HuH-7 (cell line): ENCODE measurements at regions not wholly inside any gene's neighbourhood (a gene's known extent, or its start where the extent isn't known, plus 50 kb on each side); places are given as distances from the start of the nearest gene placed in this dataset.
"Not testable (repeated sequence)": the region's sequence is repeated elsewhere in the genome, so short reads cannot be mapped to it uniquely, and the experiment has no call there.

Source experiments
- DNase-seq: peaks from one replicate; pipeline ENCODE4 v3.0.0; 2011; ENCODE audit warnings: low spot score

DNA sequence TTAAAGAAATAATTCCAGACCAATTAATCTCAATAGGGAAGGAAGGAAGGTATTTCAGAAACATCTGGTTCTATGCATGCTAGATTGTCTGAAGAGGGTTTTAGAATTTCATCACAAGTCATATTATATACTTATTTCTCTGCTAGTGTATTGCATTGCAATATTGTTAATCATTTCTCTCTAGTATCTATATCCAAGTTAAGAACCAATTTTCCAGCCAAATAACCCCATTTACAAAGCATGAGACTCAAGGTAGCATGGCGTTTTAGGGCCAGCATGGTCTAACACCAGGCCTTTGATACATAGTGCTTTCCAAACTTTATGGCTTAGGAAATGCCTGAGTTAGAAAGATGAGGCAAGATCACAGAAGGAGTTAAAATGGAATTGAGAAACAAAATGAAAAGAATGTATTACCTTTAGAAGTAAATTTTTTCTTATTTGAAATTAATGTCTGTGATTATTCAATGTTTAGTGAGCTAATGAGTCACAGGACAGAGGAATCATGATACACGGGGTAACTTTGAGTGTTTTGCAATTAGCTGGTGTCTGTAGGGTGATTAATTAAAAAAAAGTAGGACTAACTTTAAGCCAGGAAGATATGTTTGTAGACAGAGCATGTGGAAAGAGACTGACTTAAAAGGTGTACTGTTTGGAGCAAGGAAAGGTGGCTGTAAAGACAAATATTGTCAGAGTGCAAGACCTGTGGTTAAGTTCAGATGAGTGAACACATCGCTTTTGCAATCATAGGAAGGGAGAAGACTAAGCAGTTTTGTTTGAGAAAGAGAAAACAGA lies 1006.2 kb upstream of the CITED2 start:
- peak; percentile 51 for DNase-seq

DNA sequence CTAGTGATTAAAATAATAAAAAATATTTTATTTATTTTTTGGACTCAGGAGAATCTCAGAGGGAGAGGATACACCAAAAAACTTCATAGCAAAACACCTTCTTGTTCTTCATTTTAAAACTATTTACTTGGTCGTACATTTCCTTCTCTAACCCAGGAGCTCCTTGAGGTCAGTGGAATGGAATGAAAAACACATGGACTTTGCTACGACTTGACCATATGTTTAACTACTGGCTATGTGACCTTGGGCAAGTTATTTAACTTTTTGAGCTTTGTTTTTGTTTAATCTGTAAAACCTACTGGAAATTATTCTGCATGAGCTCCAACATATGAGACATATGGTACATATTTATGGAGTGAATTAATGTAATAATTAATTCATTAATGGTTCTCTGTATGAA lies 1005.5 kb upstream of the CITED2 start:
- DNase-seq, result peak; percentile 53

DNA sequence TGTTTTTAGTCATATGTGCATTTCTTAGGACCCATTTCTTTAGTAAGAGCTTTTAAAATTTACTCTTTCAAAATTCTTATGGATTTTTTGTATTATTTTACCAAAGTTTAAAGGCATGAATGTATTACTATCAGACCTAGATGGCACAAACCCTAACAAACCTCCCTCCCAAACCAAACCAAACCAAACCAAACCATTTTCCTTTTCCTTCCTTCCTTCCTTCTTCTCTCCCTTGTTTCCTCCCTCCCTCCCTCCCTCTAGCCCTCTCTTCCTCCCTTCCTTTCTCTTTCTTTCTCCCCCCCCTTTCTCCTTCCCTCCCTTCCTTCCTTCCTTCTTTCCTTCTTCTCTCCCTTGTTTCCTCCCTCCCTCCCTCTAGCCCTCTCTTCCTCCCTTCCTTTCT lies 1001.8 kb upstream of the CITED2 start:
- no peak for DNase-seq

DNA sequence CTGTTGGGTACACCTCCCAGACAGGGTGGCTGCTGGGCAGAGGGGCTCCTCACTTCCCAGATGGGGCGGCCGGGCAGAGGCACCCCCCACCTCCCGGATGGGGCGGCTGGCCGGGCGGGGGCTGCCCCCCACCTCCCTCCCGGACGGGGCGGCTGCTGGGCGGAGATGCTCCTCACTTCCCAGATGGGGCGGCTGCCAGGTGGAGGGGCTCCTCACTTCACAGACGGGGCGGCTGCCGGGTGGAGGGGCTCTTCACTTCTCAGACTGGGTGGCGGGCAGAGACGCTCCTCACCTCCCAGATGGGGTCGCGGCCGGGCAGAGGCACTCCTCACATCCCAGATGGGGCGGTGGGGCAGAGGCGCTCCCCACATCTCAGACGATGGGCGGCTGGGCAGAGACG lies 999.3 kb upstream of the CITED2 start:
- DNase-seq, result not testable (repeated sequence)

DNA sequence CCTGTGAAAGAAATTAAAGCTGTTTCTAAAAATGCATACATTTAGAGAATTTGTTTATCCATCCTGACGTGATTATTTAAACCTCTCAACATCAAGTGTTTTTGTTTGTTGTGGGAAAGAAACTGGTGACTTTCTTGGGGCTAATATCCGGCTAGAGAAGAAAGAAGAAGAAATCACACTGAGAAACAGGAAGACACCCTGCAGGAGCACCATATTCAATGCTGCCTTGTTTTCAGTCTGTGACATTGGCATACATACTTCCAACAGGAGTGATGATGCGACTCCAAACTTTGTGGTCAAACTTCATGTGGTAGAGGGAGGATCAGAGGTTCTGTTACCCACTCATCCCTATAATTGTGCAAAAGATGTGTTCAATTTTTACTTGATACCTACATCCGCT lies 997.6 kb upstream of the CITED2 start:
- DNase-seq, result no peak

DNA sequence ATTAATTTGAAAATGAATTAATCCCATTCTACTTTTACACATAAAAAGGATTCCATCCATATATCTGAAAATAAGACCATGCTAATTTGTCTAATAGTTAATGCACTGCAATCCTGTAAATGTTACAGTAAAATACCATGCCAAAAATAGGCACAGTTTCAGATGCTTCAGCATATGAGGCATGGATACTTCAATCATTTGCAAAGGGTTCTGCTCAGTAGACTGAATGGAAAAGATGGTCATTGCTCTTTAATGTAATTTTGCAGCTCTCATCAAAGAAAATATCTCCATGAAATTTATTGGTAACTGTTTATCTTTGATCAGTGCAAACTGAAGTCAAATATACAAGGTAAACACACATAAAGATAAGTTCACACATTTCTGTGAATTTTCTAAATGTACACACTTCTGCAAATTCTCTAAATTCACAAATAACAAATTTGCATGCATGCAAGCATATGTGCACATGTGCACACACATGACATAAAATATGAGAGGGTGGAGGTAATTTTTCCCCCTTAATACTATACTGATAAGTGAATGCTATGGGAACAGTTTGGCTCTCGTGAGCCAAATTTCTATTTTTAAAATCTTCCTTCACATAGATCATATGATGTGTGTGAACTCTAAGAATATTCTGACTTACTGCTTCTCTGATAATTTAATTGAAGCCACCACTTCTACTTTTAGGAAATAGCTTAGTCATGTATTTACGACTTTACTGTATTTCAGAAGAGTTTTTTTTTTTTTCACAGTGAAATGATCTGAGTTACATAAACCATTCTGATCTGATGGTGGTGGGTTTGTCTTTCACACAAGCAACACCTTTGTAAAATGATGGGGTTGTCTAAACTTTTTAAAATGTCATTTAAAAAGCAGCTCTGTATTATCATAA lies 996.8 kb upstream of the CITED2 start:
- DNase-seq, result no peak

DNA sequence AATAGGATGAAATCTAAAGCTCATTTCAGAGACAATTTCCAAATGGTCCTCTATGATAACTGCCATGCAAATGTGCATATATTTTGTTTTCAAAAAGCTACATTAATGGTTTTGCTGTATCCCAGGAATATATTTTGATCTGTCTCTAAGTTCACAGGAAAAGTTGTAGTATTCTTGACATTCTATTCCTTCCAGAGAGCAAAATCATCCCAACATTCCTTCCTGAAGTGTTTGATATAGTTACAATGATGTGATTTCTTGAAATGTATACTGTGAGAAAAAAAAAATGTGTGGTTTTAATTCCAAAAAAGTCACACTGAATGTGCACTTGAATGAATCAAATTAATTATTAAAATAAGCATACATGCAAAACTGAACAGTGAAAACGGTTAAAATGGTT lies 996.0 kb upstream of the CITED2 start:
- DNase-seq, result no peak

DNA sequence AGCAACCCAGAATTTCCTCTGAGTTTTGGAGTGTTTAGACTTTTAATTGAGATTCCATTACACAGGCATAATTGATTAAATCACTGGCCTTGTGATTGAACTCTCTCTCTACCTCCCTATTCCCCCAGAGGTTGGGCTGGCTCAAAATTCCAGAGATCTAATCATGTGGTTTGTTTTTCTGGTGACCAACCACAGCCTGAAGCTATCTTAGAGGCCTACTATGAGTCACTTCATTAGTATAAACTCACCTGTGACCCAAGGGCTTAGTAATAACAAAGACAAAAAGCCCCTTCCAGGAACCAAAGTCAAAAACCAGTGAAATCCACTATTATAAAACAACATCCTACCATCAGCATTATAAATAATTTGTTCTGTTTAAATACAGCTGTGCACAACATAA lies 992.5 kb upstream of the CITED2 start:
- no peak for DNase-seq

DNA sequence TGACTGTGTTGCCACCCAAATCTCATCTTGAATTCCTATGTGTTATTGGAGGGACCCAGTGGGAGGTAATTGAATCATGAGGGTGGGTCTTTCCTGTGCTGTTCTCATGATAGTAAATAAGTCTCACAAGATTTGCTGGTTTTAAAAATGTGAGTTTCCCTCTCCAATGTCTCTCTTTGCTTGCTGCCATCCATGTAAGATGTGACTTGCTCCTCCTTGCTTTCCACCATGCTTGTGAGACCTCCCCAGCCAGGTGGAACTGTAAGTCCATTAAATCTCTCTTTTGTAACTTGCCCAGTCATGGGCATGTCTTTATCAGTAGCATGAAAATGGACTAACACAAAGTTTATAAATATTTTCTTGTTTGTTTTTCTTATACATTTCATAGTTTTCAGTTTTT lies 990.5 kb upstream of the CITED2 start:
- no peak for DNase-seq

DNA sequence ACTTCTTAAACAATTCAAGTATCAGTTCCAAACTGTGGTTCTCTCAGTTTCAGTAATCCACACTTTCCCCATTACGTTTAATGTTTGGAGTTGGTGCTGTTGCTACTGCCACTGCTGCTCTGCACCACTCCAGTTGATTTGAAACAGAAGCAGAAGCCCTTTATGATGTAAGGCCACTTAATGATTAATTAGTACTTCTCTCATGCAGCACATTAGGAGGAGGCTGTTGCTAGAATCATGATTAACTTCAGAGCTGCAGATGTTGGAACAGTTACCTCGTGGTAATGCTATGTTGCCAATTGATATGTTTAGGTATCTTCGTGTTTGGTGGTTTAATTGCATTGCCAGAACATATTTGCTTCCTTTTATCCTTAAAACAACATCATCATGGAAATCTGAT lies 986.2 kb upstream of the CITED2 start:
- DNase-seq, result no peak

DNA sequence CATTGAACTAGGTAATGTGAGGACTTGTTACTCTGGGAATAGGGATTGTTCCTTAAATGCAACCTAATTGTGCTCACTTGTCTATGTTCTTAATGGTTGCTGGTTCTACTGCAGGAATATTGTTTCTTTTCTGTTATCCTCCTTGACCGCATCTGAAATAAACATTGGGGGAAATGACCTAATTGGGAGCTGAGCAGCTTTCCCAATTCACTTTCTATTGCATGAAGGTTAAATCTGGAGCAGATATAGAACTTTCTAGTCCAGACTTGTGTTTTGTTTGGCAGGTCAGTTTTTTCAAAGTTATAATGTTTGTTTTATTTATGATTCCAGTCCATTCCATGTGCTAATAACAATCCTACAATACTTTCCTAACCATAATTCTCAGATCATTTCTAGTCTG lies 981.0 kb upstream of the CITED2 start:
- DNase-seq, result no peak

DNA sequence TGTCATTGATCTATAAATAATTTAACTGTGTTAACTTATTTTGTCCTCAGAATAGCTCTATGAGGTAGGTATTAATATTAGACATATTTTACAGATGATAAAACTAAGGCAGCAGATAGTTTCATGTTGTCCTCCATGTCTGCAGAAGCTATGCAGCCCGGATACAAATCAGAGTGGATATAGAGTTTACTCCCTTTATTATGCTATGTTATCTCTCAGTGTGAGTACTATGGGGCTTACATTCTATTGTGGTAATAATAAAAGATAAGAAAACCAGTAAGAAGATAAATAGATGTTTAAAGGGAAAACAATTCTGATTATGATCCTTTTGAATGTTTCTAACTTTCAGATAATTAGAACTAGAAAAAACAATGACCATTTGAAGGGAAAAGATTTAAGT lies 979.8 kb upstream of the CITED2 start:
- no peak for DNase-seq

DNA sequence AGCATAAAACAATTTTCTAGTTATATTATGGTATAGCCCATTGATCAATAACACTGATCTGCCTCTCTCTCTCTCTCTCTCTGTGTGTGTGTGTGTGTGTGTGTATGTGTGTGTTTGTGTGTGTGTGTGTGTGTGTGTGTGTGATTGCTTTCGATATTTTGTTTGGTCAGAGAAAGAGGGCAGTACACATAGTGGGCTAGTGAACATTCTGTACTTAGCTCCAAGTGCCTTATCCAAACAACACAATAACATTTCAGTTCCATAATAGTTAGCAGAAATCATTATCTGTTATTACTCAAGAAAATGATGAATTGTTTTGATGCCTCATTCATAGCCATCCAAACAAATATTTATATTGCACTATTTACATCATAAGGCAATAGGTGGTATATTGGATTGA lies 979.1 kb upstream of the CITED2 start:
- no peak for DNase-seq

DNA sequence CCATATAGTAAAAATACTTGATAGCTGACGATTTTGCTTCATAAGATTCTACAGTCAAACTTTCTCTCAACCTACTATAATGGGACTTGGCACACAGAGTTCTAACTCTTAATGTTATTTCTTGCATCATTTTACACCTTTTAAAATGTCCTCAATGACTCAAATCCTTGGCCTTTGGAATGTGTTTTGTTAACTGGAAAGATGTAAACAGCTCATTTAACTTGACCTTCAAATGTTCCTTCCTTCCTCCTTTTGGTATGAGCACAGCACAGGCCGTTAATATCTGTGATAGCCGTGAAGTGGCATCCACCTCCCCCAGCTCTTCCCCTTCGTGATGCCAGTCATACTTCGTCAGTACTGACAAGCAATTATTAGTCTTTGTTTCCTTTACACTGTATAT lies 972.0 kb upstream of the CITED2 start:
- no peak for DNase-seq

DNA sequence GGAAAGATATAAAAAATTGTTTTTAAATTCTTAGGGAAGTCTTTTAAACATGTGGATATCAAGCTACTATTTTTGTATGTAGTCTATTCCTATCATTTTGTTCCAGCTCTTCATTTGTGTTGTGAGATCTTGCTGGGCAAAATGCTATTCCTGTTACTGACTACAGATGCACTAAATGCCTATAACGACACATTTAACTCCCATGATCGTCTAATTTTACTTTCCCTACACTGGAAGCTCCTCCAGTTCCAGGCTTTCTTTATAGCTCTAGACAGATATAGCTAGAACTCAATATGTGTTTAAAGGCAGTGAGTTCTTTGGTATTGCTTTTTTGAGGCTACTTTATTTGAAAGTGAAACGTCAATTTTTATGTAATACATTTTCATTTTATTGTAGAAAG lies 971.5 kb upstream of the CITED2 start:
- DNase-seq, result no peak

DNA sequence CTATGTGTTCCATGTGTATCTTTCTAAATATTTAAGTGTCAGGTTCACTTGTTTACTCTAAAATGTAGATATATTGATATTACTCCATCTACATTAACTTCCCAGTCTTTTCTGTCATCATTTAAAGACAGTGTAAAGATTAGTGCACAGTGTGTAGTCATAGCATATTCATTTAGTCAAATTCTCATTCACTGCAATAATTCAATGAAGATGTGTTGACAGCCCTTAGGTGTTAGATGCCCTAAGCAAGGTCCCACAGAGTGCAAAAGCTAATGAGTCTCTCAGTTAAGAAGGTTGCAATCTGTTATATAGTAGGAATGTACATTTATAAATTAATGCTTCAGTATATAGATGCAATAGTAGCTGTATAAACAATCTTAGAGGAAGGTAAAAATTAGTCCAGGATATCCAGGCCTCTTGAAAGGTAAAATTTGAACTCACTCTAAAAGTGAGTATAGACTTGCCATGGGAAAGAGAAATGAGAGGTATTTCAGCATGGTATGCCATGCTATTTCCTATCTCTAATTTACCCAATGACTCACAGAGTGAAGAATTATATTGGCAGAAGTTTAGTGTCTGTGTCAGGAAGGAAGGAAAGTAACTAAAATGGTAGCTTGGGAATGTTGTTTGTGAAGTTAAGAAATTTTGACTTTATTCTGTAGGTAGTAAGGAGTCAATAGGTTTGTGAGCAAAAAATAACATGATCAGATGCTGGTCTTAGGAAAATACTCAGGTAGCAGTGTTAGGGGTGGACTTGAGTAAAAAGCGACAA lies 969.9 kb upstream of the CITED2 start:
- DNase-seq, result no peak

DNA sequence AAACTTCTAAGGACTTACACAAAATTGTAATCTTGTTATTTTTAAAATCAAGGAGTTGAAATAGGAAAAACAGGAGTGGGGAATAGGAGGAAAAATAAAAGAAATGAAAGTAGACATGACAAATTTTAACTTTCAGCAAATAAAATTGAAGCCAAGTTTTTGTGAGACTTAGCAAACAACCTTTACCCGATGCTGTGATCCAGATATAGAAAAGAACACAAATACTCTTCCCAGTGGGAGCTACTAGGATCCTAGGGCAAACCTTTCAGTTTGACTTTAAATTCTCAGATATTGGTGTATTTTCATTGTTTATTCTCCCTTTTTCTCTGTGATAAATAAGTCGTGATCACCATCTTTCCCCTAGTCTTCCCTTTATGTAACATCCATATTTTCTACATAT lies 968.7 kb upstream of the CITED2 start:
- no peak for DNase-seq

DNA sequence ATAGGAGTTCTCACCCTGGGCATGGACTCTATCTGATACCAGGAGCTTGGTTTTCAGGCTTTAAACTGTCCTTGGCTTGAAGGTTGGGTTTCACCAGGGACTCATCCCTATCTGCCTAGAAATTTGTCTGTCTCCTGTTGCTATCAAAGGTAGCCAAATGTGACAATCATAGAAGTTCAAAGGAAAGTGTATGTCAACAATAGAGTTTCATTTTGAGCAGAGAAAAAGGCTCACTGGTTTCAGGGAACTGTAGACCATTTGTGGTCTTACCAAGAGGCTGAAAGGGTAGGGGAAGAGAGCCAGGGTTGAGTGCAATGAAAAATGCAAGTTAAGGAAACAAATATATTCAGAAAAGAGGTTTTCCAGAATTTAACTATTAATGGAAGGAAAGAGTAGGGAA lies 966.8 kb upstream of the CITED2 start:
- DNase-seq, result no peak

DNA sequence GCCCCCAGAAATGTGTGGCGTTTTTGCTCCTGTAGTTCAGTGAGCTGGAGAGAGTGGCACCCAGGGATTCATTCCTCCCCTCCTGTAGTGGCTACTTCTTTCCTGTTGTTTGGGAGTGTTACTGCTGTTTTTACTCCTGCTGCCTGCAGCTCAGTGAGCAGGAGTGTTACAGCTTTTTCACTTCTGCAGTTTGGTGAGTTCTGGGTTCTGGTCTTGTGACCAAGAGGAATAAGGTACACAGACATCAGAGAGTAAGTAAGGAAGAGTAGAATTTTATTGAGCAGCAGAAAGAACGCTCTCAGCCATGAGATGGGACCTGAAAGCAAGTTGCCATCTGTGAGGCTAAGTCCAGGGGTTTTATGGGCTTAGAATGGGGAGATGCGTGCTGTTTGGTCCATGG lies 966.3 kb upstream of the CITED2 start:
- no peak for DNase-seq

DNA sequence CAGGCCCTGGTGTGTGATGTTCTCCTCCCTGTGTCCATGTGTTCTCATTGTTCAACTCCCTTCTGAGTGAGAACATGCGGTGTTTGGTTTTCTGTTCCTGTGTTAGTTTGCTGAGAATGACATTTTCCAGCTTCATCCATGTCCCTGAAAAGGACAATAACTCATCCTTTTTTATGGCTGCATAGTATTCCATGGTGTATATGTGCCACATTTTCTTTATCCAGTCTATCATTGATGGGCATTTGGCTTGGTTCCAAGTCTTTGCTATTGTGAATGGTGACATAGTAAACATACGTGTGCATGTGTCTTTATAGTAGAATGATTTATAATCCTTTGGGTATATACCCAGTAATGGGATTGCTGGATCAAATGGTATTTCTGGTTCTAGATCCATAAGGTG lies 964.6 kb upstream of the CITED2 start:
- not testable (repeated sequence) for DNase-seq

DNA sequence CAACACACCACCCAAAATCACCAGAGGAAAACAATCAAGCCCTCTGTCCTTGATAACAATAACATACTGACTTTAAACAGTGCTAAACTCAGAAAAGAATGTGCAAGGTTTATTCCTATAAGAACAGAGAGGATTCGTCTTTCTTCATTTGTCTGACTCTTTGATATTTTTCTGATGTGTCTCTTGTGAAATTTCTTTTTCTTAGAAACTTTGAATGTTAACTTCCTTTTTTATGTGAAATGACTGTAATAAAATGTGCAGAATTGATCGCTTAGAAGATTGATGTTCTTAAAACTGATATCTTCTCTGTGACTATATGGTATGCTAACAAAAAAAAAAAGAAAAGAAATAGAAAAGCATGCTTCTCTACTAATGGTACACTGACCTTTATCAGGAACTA lies 947.4 kb upstream of the CITED2 start:
- no peak for DNase-seq
